Mammary epithelial cell (primary cell): ENCODE measurements at regions not wholly inside any gene's neighbourhood (a gene's known extent, or its start where the extent isn't known, plus 50 kb on each side); places are given as distances from the start of the nearest gene placed in this dataset.
"Not testable (repeated sequence)": the region's sequence is repeated elsewhere in the genome, so short reads cannot be mapped to it uniquely, and the experiment has no call there.

Experiments
- EZH2 ChIP-seq: IDR thresholded peaks from 2 replicates; pipeline ENCODE4 v1.6.1; 2012; ENCODE audit warnings: low read length, inconsistent platforms, borderline replicate concordance
- TF ChIP-seq, protein P1 (sequence below), 2 donors: IDR thresholded peaks in 1 of 2; conservative IDR thresholded peaks in 1 of 2; 2 replicates each; pipeline ENCODE4 v1.5.1; 2011 to 2012; ENCODE audit warnings: inconsistent platforms in 2 of 2, low read length in 2 of 2, mild to moderate bottlenecking in 2 of 2, control low read depth in 1 of 2, low read depth in 1 of 2; ENCODE audit not compliant: insufficient read depth in 1 of 2; ENCODE audit errors: extremely low read depth in 1 of 2

DNA sequence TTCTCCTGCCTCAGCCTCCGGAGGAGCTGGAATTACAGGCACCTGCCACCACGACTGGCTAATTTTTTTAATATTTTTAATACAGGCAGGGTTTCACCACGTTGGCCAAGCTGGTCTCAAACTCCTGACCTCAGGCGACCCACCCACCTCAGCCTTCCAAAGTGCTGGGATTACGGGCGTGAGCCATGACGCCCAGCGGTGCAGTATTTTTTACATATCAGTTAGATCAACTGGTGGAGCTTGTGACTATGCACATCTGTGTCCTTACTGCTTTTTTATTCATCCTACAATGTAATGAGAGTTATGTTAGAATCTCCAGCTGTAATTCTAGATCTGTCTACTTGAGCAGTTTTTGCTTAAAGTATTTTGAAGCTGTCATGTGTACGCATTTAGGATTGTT is 2919.5 kb upstream of the OR11H1 start:
- TF ChIP-seq, protein P1, sequence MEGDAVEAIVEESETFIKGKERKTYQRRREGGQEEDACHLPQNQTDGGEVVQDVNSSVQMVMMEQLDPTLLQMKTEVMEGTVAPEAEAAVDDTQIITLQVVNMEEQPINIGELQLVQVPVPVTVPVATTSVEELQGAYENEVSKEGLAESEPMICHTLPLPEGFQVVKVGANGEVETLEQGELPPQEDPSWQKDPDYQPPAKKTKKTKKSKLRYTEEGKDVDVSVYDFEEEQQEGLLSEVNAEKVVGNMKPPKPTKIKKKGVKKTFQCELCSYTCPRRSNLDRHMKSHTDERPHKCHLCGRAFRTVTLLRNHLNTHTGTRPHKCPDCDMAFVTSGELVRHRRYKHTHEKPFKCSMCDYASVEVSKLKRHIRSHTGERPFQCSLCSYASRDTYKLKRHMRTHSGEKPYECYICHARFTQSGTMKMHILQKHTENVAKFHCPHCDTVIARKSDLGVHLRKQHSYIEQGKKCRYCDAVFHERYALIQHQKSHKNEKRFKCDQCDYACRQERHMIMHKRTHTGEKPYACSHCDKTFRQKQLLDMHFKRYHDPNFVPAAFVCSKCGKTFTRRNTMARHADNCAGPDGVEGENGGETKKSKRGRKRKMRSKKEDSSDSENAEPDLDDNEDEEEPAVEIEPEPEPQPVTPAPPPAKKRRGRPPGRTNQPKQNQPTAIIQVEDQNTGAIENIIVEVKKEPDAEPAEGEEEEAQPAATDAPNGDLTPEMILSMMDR (conservative IDR thresholded peaks at IDR 0.05 in 1 of 2, IDR thresholded peaks at IDR 0.05 in 1 of 2; ENCODE audit: extremely low read depth in 1 of 2, insufficient read depth in 1 of 2, low read depth in 1 of 2, low read length in 2 of 2): not testable (repeated sequence)
- not testable (repeated sequence) for TF ChIP-seq EZH2
